NCI-H774 (cell line): ENCODE measurements at regions not wholly inside any gene's neighbourhood (a gene's known extent, or its start where the extent isn't known, plus 50 kb on each side); places are given as distances from the start of the nearest gene placed in this dataset.

Source experiments
- DNase-seq: peaks from one replicate; lab custom pipeline; 2025; lab: John Stamatoyannopoulos, UW

DNA sequence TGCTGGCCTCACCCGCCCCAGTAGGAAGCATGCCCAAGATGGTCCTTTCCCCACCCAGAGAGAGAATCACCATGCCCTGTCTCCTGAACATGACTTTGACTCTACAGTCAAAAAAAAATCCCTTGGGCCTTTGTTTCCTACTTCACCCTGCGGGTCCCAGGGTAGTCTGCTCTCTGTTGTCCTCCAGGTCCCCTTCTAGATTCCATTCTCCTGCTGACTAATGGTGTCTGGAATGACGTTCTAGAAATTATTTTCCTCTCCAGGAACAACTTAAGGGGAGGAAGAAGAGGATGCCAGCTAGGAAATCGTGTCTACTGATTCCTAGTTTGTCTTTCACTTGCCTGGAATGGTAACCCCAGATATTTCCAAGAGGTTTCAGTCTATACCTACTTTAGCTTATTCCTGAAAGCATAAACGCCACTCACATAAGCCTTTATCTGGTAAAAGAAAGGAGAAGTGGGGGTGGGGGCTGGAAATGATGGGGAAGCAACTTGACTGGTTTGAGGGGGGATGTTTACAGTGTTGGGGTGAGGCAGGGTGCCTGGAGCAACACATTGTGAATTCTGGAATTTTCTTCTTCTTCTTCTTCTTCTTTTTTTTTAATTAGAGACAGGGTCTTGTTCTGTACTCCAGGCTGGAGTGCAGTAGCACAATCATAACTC lies 93.9 kb downstream of the SNX18 start:
- DNase-seq, result no peak

- no peak for DNase-seq
Observed at GRCh38 chr5:54610197-54610944, 92.8 kb downstream of the SNX18 start.

- no peak for DNase-seq
Observed at GRCh38 chr5:54608423-54609085, 91.0 kb downstream of the SNX18 start.

GRCh38 chr5:54607006-54607405 lies 89.4 kb downstream of the SNX18 start:
- DNase-seq, result no peak

DNA sequence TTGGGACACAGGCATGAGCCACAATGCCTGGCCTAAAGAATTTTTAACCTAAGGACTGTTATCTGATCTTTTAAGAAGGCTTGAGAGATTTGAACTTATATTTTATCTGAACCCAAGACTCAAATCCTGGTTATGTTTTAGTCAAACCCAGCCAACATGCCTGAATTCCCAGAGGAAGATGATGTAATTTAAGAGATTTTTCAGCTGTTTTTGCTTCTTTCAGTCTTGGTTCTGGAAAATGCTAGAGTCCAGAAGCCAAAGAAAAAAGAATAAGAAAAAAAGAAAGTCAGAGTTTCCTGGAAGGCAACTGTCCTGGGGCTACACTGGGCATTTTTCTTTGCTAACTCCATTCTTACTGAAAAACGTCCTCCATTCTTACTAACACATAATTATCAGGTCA lies 85.8 kb downstream of the SNX18 start:
- DNase-seq, result no peak

DNA sequence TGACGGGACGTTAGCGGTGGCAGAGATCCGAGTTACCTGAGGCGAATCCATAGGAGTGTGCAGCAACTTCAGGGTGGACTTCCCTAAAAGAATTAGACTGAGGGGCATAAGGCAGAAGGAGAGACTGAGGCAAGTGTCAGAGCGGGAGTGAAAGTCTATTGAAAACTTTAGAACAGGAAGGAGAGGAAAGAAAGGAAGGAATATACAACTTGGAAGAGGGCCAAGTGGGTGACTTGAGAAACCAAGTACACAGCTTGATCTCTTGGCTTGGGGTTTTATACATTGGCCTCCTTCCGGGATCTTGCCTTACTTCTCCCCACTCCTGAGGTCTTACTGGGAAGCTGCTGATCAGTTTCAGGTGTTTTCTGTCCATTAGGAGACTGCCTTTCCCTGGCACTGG lies 84.9 kb downstream of the SNX18 start:
- no peak for DNase-seq

GRCh38 chr5:54601411-54602230 lies 84.1 kb downstream of the SNX18 start:
- DNase-seq, result no peak
